ENCODE measurements at regions not wholly inside any gene's neighbourhood (a gene's known extent, or its start where the extent isn't known, plus 50 kb on each side); places are given as distances from the start of the nearest gene placed in this dataset.

GRCh38 chr6:51105357-51105756, 286.7 kb downstream of the TFAP2B start:
- ATAC-seq (ENCODE audit: low read depth): no peak
- Histone ChIP-seq H3K4me1 (ENCODE audit: control insufficient read depth in 2 of 2, insufficient read depth in 2 of 2, low read length in 2 of 2) (no peaks in the 10 kb centered on the region), H3K9me3 (ENCODE audit: control extremely low read depth in 1 of 3, control insufficient read depth in 2 of 3, insufficient read depth in 1 of 3, low read length in 2 of 3) (no peaks in the 10 kb centered on the region), H3K4me3 (ENCODE audit: control extremely low read depth in 1 of 5, extremely low read depth in 1 of 5, insufficient read depth in 1 of 5, low read depth in 2 of 5, low read length in 4 of 5) (no peak overlapping the region), H2AFZ (ENCODE audit: insufficient read depth, low read depth, low read length, poor library complexity, severe bottlenecking) (no peak overlapping the region), H4K20me1 (ENCODE audit: control insufficient read depth, insufficient read depth, low read length, poor library complexity, severe bottlenecking) (no peaks in the 10 kb centered on the region), H3K4me2 (replicated peaks; ENCODE audit: low read depth, low read length, poor library complexity, severe bottlenecking) (no peak overlapping the region), H3K9ac (ENCODE audit: low read length) (no peak overlapping the region), H3K36me3 (replicated peaks in 1 of 2; ENCODE audit: control extremely low read depth in 1 of 2, control insufficient read depth in 1 of 2, extremely low read depth in 1 of 2, insufficient read depth in 2 of 2, low read length in 1 of 2) (no peaks in the 10 kb centered on the region), H3K79me2 (ENCODE audit: control insufficient read depth, insufficient read depth, low read length) (no peaks in the 10 kb centered on the region), H3K27me3 (replicated peaks in 1 of 4; ENCODE audit: control extremely low read depth in 1 of 4, control insufficient read depth in 3 of 4, insufficient read depth in 4 of 4, low read length in 3 of 4) (no peaks in the 10 kb centered on the region), H3K27ac (ENCODE audit: low read length in 2 of 2) (no peak overlapping the region)
- Mint-ChIP-seq H3K27me3 (no peaks in the 10 kb centered on the region), H3K27ac (no peak overlapping the region), H3K4me1 (no peaks in the 10 kb centered on the region), H3K4me3 (no peak overlapping the region), H3K9me3 (ENCODE audit: insufficient read depth) (no peaks in the 10 kb centered on the region)
- no peak for TF ChIP-seq EZH2 (IDR thresholded peaks at IDR 0.05; ENCODE audit: borderline replicate concordance, insufficient read depth, low read depth, low read length, poor library complexity, severe bottlenecking)
- intact Hi-C loops (cut with micrococcal nuclease): no loop called here
- POLR2A ChIA-PET: no interaction called here
- no CpG with 5 or more reads among the region's 1 CpG for WGBS (ENCODE audit: insufficient coverage)
- no peak for DNase-seq
- CTCF ChIA-PET: interaction anchor here (1.0 kb wide), 1 partner anchor 11 kb away, joined by 3 read pairs; no protein-coding TSS in a partner anchor

GRCh38 chr6:51107769-51108203, 289.1 kb downstream of the TFAP2B start:
- Histone ChIP-seq H3K79me2 (ENCODE audit: control insufficient read depth, insufficient read depth, low read length) (no peaks in the 10 kb centered on the region), H3K9ac (ENCODE audit: low read length) (no peak overlapping the region), H3K9me3 (ENCODE audit: control extremely low read depth in 1 of 3, control insufficient read depth in 2 of 3, insufficient read depth in 1 of 3, low read length in 2 of 3) (no peaks in the 10 kb centered on the region), H2AFZ (ENCODE audit: insufficient read depth, low read depth, low read length, poor library complexity, severe bottlenecking) (no peak overlapping the region), H3K36me3 (replicated peaks in 1 of 2; ENCODE audit: control extremely low read depth in 1 of 2, control insufficient read depth in 1 of 2, extremely low read depth in 1 of 2, insufficient read depth in 2 of 2, low read length in 1 of 2) (no peaks in the 10 kb centered on the region), H3K27ac (ENCODE audit: low read length in 2 of 2) (no peak overlapping the region), H3K27me3 (replicated peaks in 1 of 4; ENCODE audit: control extremely low read depth in 1 of 4, control insufficient read depth in 3 of 4, insufficient read depth in 4 of 4, low read length in 3 of 4) (no peaks in the 10 kb centered on the region), H3K4me1 (ENCODE audit: control insufficient read depth in 2 of 2, insufficient read depth in 2 of 2, low read length in 2 of 2) (no peaks in the 10 kb centered on the region), H4K20me1 (ENCODE audit: control insufficient read depth, insufficient read depth, low read length, poor library complexity, severe bottlenecking) (no peaks in the 10 kb centered on the region), H3K4me2 (replicated peaks; ENCODE audit: low read depth, low read length, poor library complexity, severe bottlenecking) (no peak overlapping the region), H3K4me3 (ENCODE audit: control extremely low read depth in 1 of 5, extremely low read depth in 1 of 5, insufficient read depth in 1 of 5, low read depth in 2 of 5, low read length in 4 of 5) (no peak overlapping the region)
- ATAC-seq (ENCODE audit: low read depth) (no peak), DNase-seq (no peak)
- CTCF ChIA-PET: no interaction called here
- POLR2A ChIA-PET: no interaction called here
- no peak overlapping the region for H3K4me3 Mint-ChIP-seq
- no peaks in the 10 kb centered on the region for H3K27me3 Mint-ChIP-seq
- H3K27ac Mint-ChIP-seq: no peak overlapping the region
- WGBS (ENCODE audit: insufficient coverage): 100% methylated on average over 2 of the region's 2 CpGs
- no peaks in the 10 kb centered on the region for H3K9me3 Mint-ChIP-seq (ENCODE audit: insufficient read depth)
- intact Hi-C loops (cut with micrococcal nuclease): no loop called here
- TF ChIP-seq EZH2 (IDR thresholded peaks at IDR 0.05; ENCODE audit: borderline replicate concordance, insufficient read depth, low read depth, low read length, poor library complexity, severe bottlenecking): no peak
- no peak for TF ChIP-seq CTCF (IDR thresholded peaks at IDR 0.05)
- H3K4me1 Mint-ChIP-seq: no peaks in the 10 kb centered on the region

Data from B cell (primary cell).